Skin epidermis (tissue), 12 donors: ENCODE measurements at regions not wholly inside any gene's neighbourhood (a gene's known extent, or its start where the extent isn't known, plus 50 kb on each side); places are given as distances from the start of the nearest gene placed in this dataset.

Experiments
- H3K27ac ChIP-seq, 21 experiments: fragments of 200-600 bp; sonication (generic) in 11 of 21; one replicate each; pipeline ENCODE4 v1.5.0; 2020; ENCODE audit warnings: mild to moderate bottlenecking in 3 of 21, inconsistent platforms in 2 of 21, moderate library complexity in 2 of 21
- H3K4me3 ChIP-seq, 7 experiments: fragments of 200-600 bp; sonication (generic) in 2 of 7; one replicate each; pipeline ENCODE4 v1.5.0; 2020; ENCODE audit warnings: inconsistent platforms in 2 of 7, mild to moderate bottlenecking in 2 of 7, moderate library complexity in 1 of 7

DNA sequence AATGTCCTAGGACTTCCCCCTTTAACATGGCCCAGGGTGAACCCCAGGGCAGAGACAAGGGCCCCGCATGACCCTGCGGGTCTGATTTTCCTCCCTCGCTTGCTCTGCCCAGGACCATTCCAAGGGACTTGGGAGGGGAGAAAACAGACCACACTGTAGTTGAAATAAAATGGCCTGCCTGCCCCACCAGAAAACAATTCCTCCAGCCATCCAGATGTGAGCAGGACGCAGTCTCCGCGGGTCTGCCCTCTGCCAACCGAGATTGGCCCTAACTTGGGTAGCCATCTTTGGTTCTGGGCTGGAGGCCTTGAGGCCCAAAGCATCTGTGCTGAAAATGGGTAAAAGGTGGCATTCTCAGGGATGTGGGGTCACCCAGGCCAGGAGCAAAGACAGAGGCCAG lies 75.5 kb downstream of the RFLNA start:
- peak overlapping the region in 18 of 21 experiments; percentile 24 to 89 (median 72) for H3K27ac ChIP-seq
- no peak overlapping the region for H3K4me3 ChIP-seq

DNA sequence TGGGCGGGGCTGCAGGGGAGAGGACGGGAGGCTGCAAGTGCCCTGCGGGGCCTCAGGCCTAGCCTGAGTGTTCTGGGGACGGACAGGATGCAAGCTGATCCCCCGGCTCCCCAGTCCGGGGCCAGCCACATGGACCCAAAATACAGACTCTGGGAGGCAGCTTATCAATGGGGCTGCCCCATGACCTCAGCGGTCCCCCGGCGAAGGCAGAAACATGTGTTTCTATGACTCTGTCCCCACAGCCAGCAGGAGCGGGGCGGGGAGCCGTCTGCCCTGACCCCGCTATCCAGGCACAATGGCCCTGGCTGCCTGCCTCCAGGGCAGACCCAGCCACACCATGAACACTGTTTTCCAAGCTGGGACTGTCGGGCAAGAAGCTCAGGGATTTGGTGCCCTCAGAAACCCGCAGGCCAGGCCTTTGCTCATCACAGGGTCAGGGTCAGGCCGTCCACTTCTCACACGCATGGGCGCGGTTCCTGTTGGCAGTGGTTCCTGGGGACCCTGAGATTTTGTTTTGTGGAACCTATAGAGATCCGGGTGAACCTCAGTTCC lies 75.0 kb downstream of the RFLNA start:
- Histone ChIP-seq H3K4me3 (no peak overlapping the region), H3K27ac (peak overlapping the region in 20 of 21 experiments; percentile 18 to 89 (median 69))

DNA sequence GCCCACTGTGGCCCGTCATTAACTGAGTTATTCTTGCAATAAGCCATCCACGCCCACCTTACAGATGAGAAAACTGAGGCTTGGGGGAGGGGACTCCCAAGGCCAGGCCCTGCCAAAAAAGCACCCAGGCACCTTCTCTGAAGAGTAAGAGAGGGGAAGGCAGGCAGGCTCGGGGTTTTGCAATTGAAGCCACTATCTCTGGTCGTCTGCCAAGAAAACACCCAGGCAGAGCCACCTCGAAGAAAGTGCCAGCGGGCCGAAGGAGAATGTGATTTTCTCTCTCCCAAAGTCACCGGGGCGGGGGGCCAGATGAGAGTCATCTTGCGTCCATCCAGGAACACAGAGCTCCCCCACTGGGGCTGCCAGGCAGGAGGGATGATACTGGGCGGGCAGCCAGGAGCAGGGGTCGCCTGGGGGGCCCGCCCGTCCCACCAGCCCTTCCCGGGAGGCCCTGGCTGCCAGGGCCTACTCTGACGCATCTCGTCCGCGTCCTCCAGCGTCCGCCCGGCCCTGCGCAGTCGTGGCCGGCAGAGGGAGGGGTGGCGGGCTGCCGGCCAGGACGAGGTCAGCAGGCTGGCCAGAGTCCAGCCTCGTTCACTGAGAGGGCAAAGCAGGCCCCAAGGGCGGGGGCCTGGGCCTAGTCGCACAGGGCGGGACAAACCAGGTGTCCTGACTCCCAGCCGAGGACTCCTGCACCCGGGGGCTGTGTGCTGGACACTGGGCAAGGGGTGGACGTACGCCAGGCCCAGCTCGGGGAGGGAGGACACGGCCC lies 74.3 kb downstream of the RFLNA start:
- Histone ChIP-seq H3K27ac (peak overlapping the region in 18 of 21 experiments; percentile 18 to 89 (median 74)), H3K4me3 (no peak overlapping the region)

DNA sequence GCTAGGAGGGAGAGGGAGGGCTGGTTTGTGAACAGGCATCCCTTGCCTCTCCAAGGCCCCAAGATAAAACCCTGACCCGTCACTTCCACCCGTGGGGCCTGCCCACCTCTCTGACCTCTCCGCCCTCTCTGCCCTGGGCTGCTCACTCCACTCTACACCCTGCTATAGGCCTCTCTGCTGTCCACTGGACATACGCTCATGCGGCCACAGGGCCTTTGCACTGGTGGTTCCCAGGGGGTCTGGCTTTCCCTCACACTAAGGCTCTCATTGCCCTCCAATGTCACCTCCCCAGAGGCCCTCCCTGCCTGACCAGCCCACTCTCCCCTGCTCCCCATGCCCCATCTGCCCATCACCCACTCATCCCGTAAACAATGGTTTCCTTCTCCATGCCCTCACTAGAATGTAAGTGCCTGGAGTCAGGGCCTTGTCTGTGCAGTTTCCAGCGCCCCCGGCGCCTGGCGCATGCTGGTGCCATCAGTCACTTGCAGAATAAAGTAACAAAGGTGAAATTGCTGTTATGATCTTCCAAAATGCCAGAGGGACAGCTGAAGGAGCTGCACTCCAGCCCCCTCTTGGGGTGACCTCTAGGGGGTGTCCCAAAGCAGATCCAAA lies 73.6 kb downstream of the RFLNA start:
- peak overlapping the region in 12 of 21 experiments; percentile 7 to 89 (median 77) for H3K27ac ChIP-seq

DNA sequence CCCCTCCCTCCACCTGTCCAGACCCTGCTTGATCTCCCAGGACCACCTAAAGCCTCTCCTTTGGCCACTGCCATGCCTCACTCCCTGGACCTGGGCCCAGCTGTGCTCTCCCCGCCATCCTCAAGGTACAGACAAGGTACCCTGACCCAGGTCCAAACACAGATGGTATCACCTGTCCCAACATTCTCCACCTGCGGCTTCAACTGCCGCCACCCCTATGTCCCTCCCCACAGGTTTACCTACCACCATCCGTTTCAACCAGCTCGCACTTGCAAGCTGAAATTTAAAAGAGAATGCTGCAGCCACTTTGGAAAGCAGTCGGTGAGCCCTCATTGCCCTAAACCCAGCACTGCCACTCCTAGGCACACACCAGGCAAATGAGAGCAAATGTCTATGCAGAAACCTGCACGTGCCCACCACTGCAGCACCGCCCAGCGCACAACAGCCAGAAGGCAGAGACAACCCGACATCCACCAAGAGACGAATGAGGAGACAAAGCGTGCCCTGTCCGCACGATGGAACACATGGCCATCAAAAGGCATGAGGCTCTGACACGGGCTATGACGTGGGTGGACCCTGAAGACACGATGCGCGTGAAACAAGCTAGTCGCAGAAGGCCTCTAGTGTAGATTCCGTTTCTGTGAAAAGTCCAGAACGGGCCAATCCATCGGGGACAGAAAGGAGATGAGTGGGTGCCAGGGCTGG lies 71.0 kb downstream of the RFLNA start:
- H3K27ac ChIP-seq, result no peak overlapping the region
- no peak overlapping the region for H3K4me3 ChIP-seq

More for the DNA sequence above, 73.6 kb downstream of the RFLNA start:
- H3K4me3 ChIP-seq, result no peak overlapping the region
